ENCODE measurements at regions not wholly inside any gene's neighbourhood (a gene's known extent, or its start where the extent isn't known, plus 50 kb on each side); places are given as distances from the start of the nearest gene placed in this dataset.

DNA sequence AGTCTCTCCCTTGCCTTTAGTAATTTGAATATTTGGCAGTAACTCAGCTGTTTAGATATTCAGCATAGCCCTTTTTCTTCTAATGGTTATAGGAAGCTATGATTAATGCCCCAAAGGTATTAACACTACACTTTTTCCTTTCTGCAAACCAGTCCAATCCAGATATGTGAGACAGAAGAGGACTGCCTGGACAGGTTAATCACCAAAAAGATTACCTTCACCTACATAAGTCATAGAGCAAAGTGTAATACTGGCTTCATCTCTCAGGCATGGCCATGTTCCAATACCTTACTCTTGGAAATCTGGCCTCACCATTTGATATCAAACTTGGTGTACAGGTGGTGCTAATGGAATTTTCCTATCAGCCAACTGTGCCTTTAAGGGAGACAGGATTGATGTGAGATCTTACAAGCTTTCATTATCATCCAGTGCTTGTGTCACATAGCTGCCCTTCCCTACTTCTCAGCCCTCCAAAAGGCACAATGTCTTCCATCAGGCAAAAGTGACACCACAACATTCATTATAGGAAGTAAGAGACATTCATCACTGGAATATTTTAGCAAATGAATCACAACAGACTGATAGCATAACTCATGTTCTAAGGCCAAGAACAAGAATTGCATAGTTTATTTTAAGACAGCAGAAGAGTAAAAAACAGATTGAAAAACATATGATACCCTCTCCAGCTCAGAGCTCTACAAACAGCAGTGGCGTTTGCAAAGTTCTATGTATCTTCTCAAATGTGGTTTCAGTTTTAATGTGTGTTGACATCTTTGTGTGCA is 91.2 kb upstream of the PAM start:
- SMC1A ChIA-PET (ENCODE audit: uncharacterized antibody, unreplicated experiment) = no interaction called here

More for the DNA sequence above, 91.2 kb upstream of the PAM start:
- no TSS peak for BruUV-seq (replicated peaks)
- no peak for DNase-seq (ENCODE audit: low read depth, low spot score)
- intact Hi-C loops (cut with micrococcal nuclease; ENCODE audit: unreplicated experiment) = no loop called here
- Histone ChIP-seq H3K9me3 (replicated peaks; ENCODE audit: control insufficient read depth, insufficient read depth, low read length) (no peaks in the 10 kb centered on the region), H3K27me3 (replicated peaks in 1 of 2; ENCODE audit: control insufficient read depth in 2 of 2, insufficient read depth in 2 of 2, low read length in 1 of 2) (no peaks in the 10 kb centered on the region), H3K4me1 (ENCODE audit: control insufficient read depth, insufficient read depth, low read length) (no peaks in the 10 kb centered on the region), H3K4me3 (no peak overlapping the region), H3K79me2 (ENCODE audit: control insufficient read depth, insufficient read depth, low read length) (no peaks in the 10 kb centered on the region), H3K9ac (ENCODE audit: control insufficient read depth, insufficient read depth, low read length) (no peak overlapping the region), H2AFZ (ENCODE audit: control insufficient read depth, low read depth, low read length) (no peak overlapping the region), H3K27ac (ENCODE audit: control insufficient read depth, insufficient read depth) (no peak overlapping the region), H3K36me3 (ENCODE audit: control insufficient read depth in 2 of 2, insufficient read depth in 2 of 2, low read length in 1 of 2) (no peaks in the 10 kb centered on the region), H3K4me2 (ENCODE audit: control insufficient read depth, insufficient read depth) (no peak overlapping the region), H4K20me1 (ENCODE audit: control insufficient read depth, insufficient read depth) (no peaks in the 10 kb centered on the region)
- FAIRE-seq = no peak
- ChIA-PET POLR2A (no interaction called here), CTCF (no interaction called here), RAD21 (ENCODE audit: unreplicated experiment) (interaction anchor here (1.7 kb wide), 1 partner anchor 78 kb away, joined by 4 read pairs; no protein-coding TSS in a partner anchor)
- in situ Hi-C loops (cut with MboI) = no loop called here
- 0% methylated on average over 1 of the region's 1 CpG for WGBS (ENCODE audit: insufficient coverage, insufficient replicate concordance, low lambda C conversion rate, missing lambda C conversion rate)
- no peak for ATAC-seq
- no peak for TF ChIP-seq CBX3 (IDR thresholded peaks at IDR 0.05; ENCODE audit: borderline replicate concordance, low read depth)
- no peak for TF ChIP-seq DPF2 (IDR thresholded peaks at IDR 0.05)
- no peak for TF ChIP-seq EGR1 (IDR thresholded peaks at IDR 0.05; ENCODE audit: borderline replicate concordance in 1 of 2, low read depth in 2 of 2, low read length in 2 of 2)
- TF ChIP-seq CHD1 (IDR thresholded peaks at IDR 0.05; ENCODE audit: low read depth, low read length) = no peak
- TF ChIP-seq, protein P1, sequence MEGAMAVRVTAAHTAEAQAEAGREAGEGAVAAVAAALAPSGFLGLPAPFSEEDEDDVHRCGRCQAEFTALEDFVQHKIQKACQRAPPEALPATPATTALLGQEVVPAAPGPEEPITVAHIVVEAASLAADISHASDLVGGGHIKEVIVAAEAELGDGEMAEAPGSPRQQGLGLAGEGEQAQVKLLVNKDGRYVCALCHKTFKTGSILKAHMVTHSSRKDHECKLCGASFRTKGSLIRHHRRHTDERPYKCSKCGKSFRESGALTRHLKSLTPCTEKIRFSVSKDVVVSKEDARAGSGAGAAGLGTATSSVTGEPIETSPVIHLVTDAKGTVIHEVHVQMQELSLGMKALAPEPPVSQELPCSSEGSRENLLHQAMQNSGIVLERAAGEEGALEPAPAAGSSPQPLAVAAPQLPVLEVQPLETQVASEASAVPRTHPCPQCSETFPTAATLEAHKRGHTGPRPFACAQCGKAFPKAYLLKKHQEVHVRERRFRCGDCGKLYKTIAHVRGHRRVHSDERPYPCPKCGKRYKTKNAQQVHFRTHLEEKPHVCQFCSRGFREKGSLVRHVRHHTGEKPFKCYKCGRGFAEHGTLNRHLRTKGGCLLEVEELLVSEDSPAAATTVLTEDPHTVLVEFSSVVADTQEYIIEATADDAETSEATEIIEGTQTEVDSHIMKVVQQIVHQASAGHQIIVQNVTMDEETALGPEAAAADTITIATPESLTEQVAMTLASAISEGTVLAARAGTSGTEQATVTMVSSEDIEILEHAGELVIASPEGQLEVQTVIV (IDR thresholded peaks at IDR 0.05; ENCODE audit: borderline replicate concordance, partially characterized antibody) = no peak
- no peak for TF ChIP-seq POLR2AphosphoS2 (IDR thresholded peaks at IDR 0.05; ENCODE audit: low read depth, low read length)
- TF ChIP-seq SREBF2 (IDR thresholded peaks at IDR 0.05; ENCODE audit: low read length) = no peak
- TF ChIP-seq, protein P2, sequence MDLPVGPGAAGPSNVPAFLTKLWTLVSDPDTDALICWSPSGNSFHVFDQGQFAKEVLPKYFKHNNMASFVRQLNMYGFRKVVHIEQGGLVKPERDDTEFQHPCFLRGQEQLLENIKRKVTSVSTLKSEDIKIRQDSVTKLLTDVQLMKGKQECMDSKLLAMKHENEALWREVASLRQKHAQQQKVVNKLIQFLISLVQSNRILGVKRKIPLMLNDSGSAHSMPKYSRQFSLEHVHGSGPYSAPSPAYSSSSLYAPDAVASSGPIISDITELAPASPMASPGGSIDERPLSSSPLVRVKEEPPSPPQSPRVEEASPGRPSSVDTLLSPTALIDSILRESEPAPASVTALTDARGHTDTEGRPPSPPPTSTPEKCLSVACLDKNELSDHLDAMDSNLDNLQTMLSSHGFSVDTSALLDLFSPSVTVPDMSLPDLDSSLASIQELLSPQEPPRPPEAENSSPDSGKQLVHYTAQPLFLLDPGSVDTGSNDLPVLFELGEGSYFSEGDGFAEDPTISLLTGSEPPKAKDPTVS (IDR thresholded peaks at IDR 0.05; ENCODE audit: low read depth, low read length) = no peak
- no peak for TF ChIP-seq EED (IDR thresholded peaks at IDR 0.05; ENCODE audit: low read depth)
- no peak for TF ChIP-seq KAT2A (conservative IDR thresholded peaks at IDR 0.05; ENCODE audit: control insufficient read depth, low read depth, low read length)
- no peak for TF ChIP-seq HDAC2 (IDR thresholded peaks at IDR 0.05)
- no peak for TF ChIP-seq MTA3 (IDR thresholded peaks at IDR 0.05; ENCODE audit: borderline replicate concordance, low read length)
- TF ChIP-seq HDGF (IDR thresholded peaks at IDR 0.05) = no peak
- no peak for TF ChIP-seq ZNF24 (IDR thresholded peaks at IDR 0.05)
- TF ChIP-seq RUNX3 (IDR thresholded peaks at IDR 0.05; ENCODE audit: low read length) = no peak
- TF ChIP-seq NFXL1 (IDR thresholded peaks at IDR 0.05; ENCODE audit: borderline replicate concordance) = no peak
- TF ChIP-seq, protein P3, sequence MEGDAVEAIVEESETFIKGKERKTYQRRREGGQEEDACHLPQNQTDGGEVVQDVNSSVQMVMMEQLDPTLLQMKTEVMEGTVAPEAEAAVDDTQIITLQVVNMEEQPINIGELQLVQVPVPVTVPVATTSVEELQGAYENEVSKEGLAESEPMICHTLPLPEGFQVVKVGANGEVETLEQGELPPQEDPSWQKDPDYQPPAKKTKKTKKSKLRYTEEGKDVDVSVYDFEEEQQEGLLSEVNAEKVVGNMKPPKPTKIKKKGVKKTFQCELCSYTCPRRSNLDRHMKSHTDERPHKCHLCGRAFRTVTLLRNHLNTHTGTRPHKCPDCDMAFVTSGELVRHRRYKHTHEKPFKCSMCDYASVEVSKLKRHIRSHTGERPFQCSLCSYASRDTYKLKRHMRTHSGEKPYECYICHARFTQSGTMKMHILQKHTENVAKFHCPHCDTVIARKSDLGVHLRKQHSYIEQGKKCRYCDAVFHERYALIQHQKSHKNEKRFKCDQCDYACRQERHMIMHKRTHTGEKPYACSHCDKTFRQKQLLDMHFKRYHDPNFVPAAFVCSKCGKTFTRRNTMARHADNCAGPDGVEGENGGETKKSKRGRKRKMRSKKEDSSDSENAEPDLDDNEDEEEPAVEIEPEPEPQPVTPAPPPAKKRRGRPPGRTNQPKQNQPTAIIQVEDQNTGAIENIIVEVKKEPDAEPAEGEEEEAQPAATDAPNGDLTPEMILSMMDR (IDR thresholded peaks at IDR 0.05 in 2 of 3, conservative IDR thresholded peaks at IDR 0.05 in 1 of 3; ENCODE audit: control insufficient read depth in 2 of 3, extremely low read depth in 1 of 3, insufficient read depth in 1 of 3, low read depth in 3 of 3, low read length in 3 of 3) = no peak
- TF ChIP-seq, protein P4, sequence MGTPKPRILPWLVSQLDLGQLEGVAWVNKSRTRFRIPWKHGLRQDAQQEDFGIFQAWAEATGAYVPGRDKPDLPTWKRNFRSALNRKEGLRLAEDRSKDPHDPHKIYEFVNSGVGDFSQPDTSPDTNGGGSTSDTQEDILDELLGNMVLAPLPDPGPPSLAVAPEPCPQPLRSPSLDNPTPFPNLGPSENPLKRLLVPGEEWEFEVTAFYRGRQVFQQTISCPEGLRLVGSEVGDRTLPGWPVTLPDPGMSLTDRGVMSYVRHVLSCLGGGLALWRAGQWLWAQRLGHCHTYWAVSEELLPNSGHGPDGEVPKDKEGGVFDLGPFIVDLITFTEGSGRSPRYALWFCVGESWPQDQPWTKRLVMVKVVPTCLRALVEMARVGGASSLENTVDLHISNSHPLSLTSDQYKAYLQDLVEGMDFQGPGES (IDR thresholded peaks at IDR 0.05) = no peak

Data from GM12878 (cell line).